HEK293 (cell line): ENCODE measurements at regions not wholly inside any gene's neighbourhood (a gene's known extent, or its start where the extent isn't known, plus 50 kb on each side); places are given as distances from the start of the nearest gene placed in this dataset.

ENCODE experiments used
- CTCF ChIA-PET: fragments of 350-600 bp; formaldehyde crosslinking; extraction: SDS; loops from one replicate; lab custom pipeline; 2021; ENCODE audit warnings: antibody characterized with exemption; lab: Yijun Ruan, JAX
- POLR2A ChIA-PET: fragments of 300-600 bp; formaldehyde crosslinking; extraction: SDS; loops from one replicate; lab custom pipeline; 2020; ENCODE audit warnings: antibody characterized with exemption, inconsistent platforms; lab: Yijun Ruan, JAX
- H3K27ac ChIP-seq: fragments of 200-500 bp; sonication (Bioruptor generic); 2 replicates; pipeline ENCODE4 v1.5.1; 2014; ENCODE audit warnings: low read depth, low read length, control low read depth, inconsistent platforms; ENCODE audit errors: extremely low read depth
- H3K36me3 ChIP-seq, 2 experiments: fragments of 200-500 bp in 1 of 2; sonication (Bioruptor generic) in 1 of 2; 1 replicate in 1 of 2; 2 replicates in 1 of 2; pipeline ENCODE4 v1.5.1; 2014 to 2017; ENCODE audit warnings: inconsistent platforms in 2 of 2, low read length in 2 of 2; ENCODE audit not compliant: control insufficient read depth in 2 of 2, insufficient read depth in 1 of 2
- H3K4me1 ChIP-seq: fragments of 200-500 bp; sonication (Bioruptor generic); 2 replicates; pipeline ENCODE4 v1.5.1; 2014; ENCODE audit warnings: mild to moderate bottlenecking, low read length, inconsistent platforms; ENCODE audit not compliant: control insufficient read depth, insufficient read depth
- H3K4me3 ChIP-seq: 2 replicates; pipeline ENCODE4 v1.5.1; 2011; ENCODE audit warnings: low read depth, mild to moderate bottlenecking, control low read depth, low read length, moderate library complexity
- H3K9me3 ChIP-seq: fragments of 200-500 bp; sonication (Bioruptor generic); 2 replicates; pipeline ENCODE4 v1.5.1; 2014; ENCODE audit warnings: low read depth, low read length, inconsistent platforms; ENCODE audit not compliant: control insufficient read depth, insufficient read depth
- GLI2 ChIP-seq: fragments of 450-650 bp; formaldehyde crosslinking; IDR thresholded peaks from 2 replicates; pipeline ENCODE4; 2017; ENCODE audit warnings: missing biosample characterization, missing genetic modification characterization, low read depth, borderline replicate concordance
- GLIS2 ChIP-seq: fragments of 450-650 bp; formaldehyde crosslinking; IDR thresholded peaks from 2 replicates; pipeline ENCODE4 v1.5.1; 2016; ENCODE audit warnings: missing biosample characterization, missing genetic modification characterization
- MYNN ChIP-seq: fragments of 450-650 bp; formaldehyde crosslinking; IDR thresholded peaks from 2 replicates; pipeline ENCODE4 v1.5.1; 2016; ENCODE audit warnings: missing biosample characterization, missing genetic modification characterization, borderline replicate concordance
- PATZ1 ChIP-seq: fragments of 450-650 bp; formaldehyde crosslinking; IDR thresholded peaks from 2 replicates; pipeline ENCODE4 v1.5.1; 2016; ENCODE audit warnings: missing biosample characterization, missing genetic modification characterization
- RBAK ChIP-seq: fragments of 450-650 bp; formaldehyde crosslinking; IDR thresholded peaks from 2 replicates; pipeline ENCODE4 v1.5.1; 2016; ENCODE audit warnings: missing biosample characterization, missing genetic modification characterization
- SALL2 ChIP-seq: fragments of 450-650 bp; formaldehyde crosslinking; IDR thresholded peaks from 2 replicates; pipeline ENCODE4 v1.5.0; 2017; ENCODE audit warnings: missing biosample characterization, mild to moderate bottlenecking, missing genetic modification characterization, borderline replicate concordance
- SCRT1 ChIP-seq: fragments of 450-650 bp; formaldehyde crosslinking; IDR thresholded peaks from 2 replicates; pipeline ENCODE4 v1.5.1; 2016; ENCODE audit warnings: missing biosample characterization, missing genetic modification characterization, borderline replicate concordance
- SP3 ChIP-seq: fragments of 450-650 bp; formaldehyde crosslinking; IDR thresholded peaks from 2 replicates; pipeline ENCODE4 v1.5.1; 2016; ENCODE audit warnings: missing biosample characterization, missing genetic modification characterization
- YY2 ChIP-seq: fragments of 450-650 bp; formaldehyde crosslinking; IDR thresholded peaks from 2 replicates; pipeline ENCODE4 v1.5.1; 2016; ENCODE audit warnings: missing biosample characterization, missing genetic modification characterization
- ZBTB26 ChIP-seq: fragments of 450-650 bp; formaldehyde crosslinking; optimal IDR thresholded peaks from 2 replicates; pipeline ENCODE3; 2016; ENCODE audit warnings: missing biosample characterization, mild to moderate bottlenecking, missing genetic modification characterization
- ZEB2 ChIP-seq: fragments of 450-650 bp; formaldehyde crosslinking; IDR thresholded peaks from 2 replicates; pipeline ENCODE4 v1.5.1; 2016; ENCODE audit warnings: missing biosample characterization, missing genetic modification characterization
- ZFP3 ChIP-seq: fragments of 450-650 bp; formaldehyde crosslinking; IDR thresholded peaks from 2 replicates; pipeline ENCODE4 v1.5.1; 2016; ENCODE audit warnings: low read depth, missing biosample characterization, missing genetic modification characterization
- ZNF121 ChIP-seq: fragments of 450-650 bp; formaldehyde crosslinking; IDR thresholded peaks from 2 replicates; pipeline ENCODE4 v1.5.1; 2016; ENCODE audit warnings: missing biosample characterization, missing genetic modification characterization
- ZNF221 ChIP-seq: fragments of 450-650 bp; formaldehyde crosslinking; IDR thresholded peaks from 2 replicates; pipeline ENCODE4 v1.5.1; 2017; ENCODE audit warnings: missing biosample characterization, missing genetic modification characterization, borderline replicate concordance
- ZNF24 ChIP-seq: fragments of 450-650 bp; formaldehyde crosslinking; IDR thresholded peaks from 2 replicates; pipeline ENCODE4 v1.5.1; 2016; ENCODE audit warnings: missing biosample characterization, missing genetic modification characterization
- ZNF311 ChIP-seq: fragments of 450-650 bp; formaldehyde crosslinking; IDR thresholded peaks from 2 replicates; pipeline ENCODE4 v1.5.1; 2017; ENCODE audit warnings: missing biosample characterization, missing genetic modification characterization, borderline replicate concordance
- ZNF335 ChIP-seq: fragments of 450-650 bp; formaldehyde crosslinking; conservative IDR thresholded peaks from 2 replicates; pipeline ENCODE4 v1.5.1; 2016; ENCODE audit warnings: missing biosample characterization, missing genetic modification characterization
- ZNF366 ChIP-seq: fragments of 450-650 bp; formaldehyde crosslinking; conservative IDR thresholded peaks from 2 replicates; pipeline ENCODE4 v1.5.1; 2016; ENCODE audit warnings: missing biosample characterization, missing genetic modification characterization
- ZNF404 ChIP-seq: fragments of 450-650 bp; formaldehyde crosslinking; IDR thresholded peaks from 2 replicates; pipeline ENCODE4 v1.5.1; 2017; ENCODE audit warnings: missing biosample characterization, missing genetic modification characterization
- ZNF48 ChIP-seq: fragments of 450-650 bp; formaldehyde crosslinking; IDR thresholded peaks from 2 replicates; pipeline ENCODE4 v1.5.1; 2016; ENCODE audit warnings: missing biosample characterization, missing genetic modification characterization
- ZNF555 ChIP-seq: fragments of 450-650 bp; formaldehyde crosslinking; conservative IDR thresholded peaks from 2 replicates; pipeline ENCODE4 v1.5.1; 2017; ENCODE audit warnings: missing biosample characterization, mild to moderate bottlenecking, missing genetic modification characterization, inconsistent platforms
- ZNF561 ChIP-seq: fragments of 450-650 bp; IDR thresholded peaks from 2 replicates; pipeline ENCODE4 v1.5.1; 2018; ENCODE audit warnings: missing biosample characterization, missing genetic modification characterization, borderline replicate concordance
- ZNF596 ChIP-seq: fragments of 450-650 bp; IDR thresholded peaks from 2 replicates; pipeline ENCODE4 v1.5.0; 2018; ENCODE audit warnings: missing biosample characterization, mild to moderate bottlenecking, missing genetic modification characterization, moderate library complexity
- ZNF610 ChIP-seq: fragments of 450-650 bp; formaldehyde crosslinking; IDR thresholded peaks from 2 replicates; pipeline ENCODE4 v1.5.1; 2016; ENCODE audit warnings: missing biosample characterization, missing genetic modification characterization, borderline replicate concordance
- ZNF621 ChIP-seq: fragments of 450-650 bp; formaldehyde crosslinking; IDR thresholded peaks from 2 replicates; pipeline ENCODE4 v1.5.1; 2017; ENCODE audit warnings: missing biosample characterization, missing genetic modification characterization
- ZNF654 ChIP-seq: fragments of 450-650 bp; formaldehyde crosslinking; IDR thresholded peaks from 2 replicates; pipeline ENCODE4 v1.5.1; 2016; ENCODE audit warnings: low read depth, missing biosample characterization, missing genetic modification characterization
- ZNF707 ChIP-seq: fragments of 450-650 bp; formaldehyde crosslinking; IDR thresholded peaks from 2 replicates; pipeline ENCODE4 v1.5.1; 2016; ENCODE audit warnings: missing biosample characterization, missing genetic modification characterization
- ZNF837 ChIP-seq: fragments of 450-650 bp; formaldehyde crosslinking; IDR thresholded peaks from 2 replicates; pipeline ENCODE4 v1.5.1; 2016; ENCODE audit warnings: missing biosample characterization, missing genetic modification characterization
- TF ChIP-seq, protein P1 (sequence below): fragments of 450-650 bp; formaldehyde crosslinking; IDR thresholded peaks from 2 replicates; pipeline ENCODE4 v1.5.1; 2017; ENCODE audit warnings: missing biosample characterization, missing genetic modification characterization

DNA sequence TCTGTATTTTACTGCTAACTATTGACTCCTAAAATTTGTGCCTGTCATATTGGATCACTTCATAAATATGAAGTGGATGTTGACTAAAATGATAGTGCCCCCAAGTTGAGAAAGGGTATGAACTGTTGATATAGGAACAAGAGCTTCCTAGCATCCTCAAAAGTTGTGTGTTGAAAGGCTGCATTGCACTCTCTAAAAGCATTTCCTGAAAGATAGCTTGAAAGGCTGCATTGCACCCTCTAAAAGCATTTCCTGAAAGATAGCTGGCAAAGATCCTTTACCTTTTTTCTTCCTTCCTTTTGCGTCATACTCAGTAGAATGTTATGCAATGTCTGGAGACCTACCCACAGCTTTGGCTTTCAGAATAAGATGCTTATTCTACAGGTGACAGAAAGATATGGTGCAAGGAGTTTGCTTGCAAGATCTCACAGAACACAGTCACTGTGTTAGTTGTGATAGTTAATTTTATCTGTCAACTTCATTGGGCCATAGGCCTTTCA is 274.6 kb upstream of the GALNTL6 start:
- TF ChIP-seq ZNF837 (tag by site-specific recombination) = no peak
- TF ChIP-seq, protein P1, sequence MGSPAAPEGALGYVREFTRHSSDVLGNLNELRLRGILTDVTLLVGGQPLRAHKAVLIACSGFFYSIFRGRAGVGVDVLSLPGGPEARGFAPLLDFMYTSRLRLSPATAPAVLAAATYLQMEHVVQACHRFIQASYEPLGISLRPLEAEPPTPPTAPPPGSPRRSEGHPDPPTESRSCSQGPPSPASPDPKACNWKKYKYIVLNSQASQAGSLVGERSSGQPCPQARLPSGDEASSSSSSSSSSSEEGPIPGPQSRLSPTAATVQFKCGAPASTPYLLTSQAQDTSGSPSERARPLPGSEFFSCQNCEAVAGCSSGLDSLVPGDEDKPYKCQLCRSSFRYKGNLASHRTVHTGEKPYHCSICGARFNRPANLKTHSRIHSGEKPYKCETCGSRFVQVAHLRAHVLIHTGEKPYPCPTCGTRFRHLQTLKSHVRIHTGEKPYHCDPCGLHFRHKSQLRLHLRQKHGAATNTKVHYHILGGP (tag by site-specific recombination) = no peak
- TF ChIP-seq YY2 = no peak
- no peak for TF ChIP-seq ZNF596 (tag by site-specific recombination)
- TF ChIP-seq GLIS2 (tag by site-specific recombination) = no peak
- TF ChIP-seq GLI2 (tag by site-specific recombination) = no peak
- no peak for TF ChIP-seq PATZ1 (tag by site-specific recombination)
- TF ChIP-seq ZEB2 = no peak
- TF ChIP-seq ZBTB26 (tag by site-specific recombination) = no peak
- no peak for TF ChIP-seq ZNF48
- TF ChIP-seq MYNN (tag by site-specific recombination) = no peak
- TF ChIP-seq ZNF121 (tag by site-specific recombination) = no peak
- Histone ChIP-seq H3K4me3 (no peak overlapping the region), H3K36me3 (no peaks in the 10 kb centered on the region), H3K9me3 (no peaks in the 10 kb centered on the region), H3K4me1 (no peaks in the 10 kb centered on the region), H3K27ac (no peak overlapping the region)
- ChIA-PET CTCF (no interaction called here), POLR2A (no interaction called here)

GRCh38 chr4:171534391-171534790 is 278.8 kb upstream of the GALNTL6 start:
- H3K4me1 ChIP-seq = no peaks in the 10 kb centered on the region
- TF ChIP-seq ZNF24 (tag by site-specific recombination) (no peak), ZNF311 (tag by site-specific recombination) (no peak), RBAK (tag by site-specific recombination) (no peak), ZNF335 (no peak), SALL2 (tag by site-specific recombination) (no peak), ZNF404 (tag by site-specific recombination) (no peak), ZNF654 (tag by site-specific recombination) (no peak), ZNF610 (tag by site-specific recombination) (no peak), ZNF561 (tag by site-specific recombination) (no peak), SCRT1 (tag by site-specific recombination) (no peak), ZFP3 (tag by site-specific recombination) (no peak), ZNF555 (no peak), ZNF221 (tag by site-specific recombination) (no peak), ZNF366 (tag by site-specific recombination) (no peak), ZNF621 (tag by site-specific recombination) (no peak), SP3 (no peak), ZNF707 (tag by site-specific recombination) (no peak)
- no peaks in the 10 kb centered on the region for H3K36me3 ChIP-seq
- no peak overlapping the region for H3K27ac ChIP-seq
- ChIA-PET POLR2A (no interaction called here), CTCF (no interaction called here)
- no peaks in the 10 kb centered on the region for H3K9me3 ChIP-seq
- H3K4me3 ChIP-seq = no peak overlapping the region
